ENCODE measurements at regions not wholly inside any gene's neighbourhood (a gene's known extent, or its start where the extent isn't known, plus 50 kb on each side); places are given as distances from the start of the nearest gene placed in this dataset.

- intact Hi-C loops (cut with micrococcal nuclease), result no loop called here
- H3K9me3 ChIP-seq (replicated peaks), result peaks cover 5% of the 10 kb centered on the region
- H3K4me1 ChIP-seq, result no peaks in the 10 kb centered on the region
- no peak for DNase-seq
- no peak overlapping the region for H3K4me3 ChIP-seq
- H3K36me3 ChIP-seq, result no peaks in the 10 kb centered on the region
- TF ChIP-seq, protein P1, sequence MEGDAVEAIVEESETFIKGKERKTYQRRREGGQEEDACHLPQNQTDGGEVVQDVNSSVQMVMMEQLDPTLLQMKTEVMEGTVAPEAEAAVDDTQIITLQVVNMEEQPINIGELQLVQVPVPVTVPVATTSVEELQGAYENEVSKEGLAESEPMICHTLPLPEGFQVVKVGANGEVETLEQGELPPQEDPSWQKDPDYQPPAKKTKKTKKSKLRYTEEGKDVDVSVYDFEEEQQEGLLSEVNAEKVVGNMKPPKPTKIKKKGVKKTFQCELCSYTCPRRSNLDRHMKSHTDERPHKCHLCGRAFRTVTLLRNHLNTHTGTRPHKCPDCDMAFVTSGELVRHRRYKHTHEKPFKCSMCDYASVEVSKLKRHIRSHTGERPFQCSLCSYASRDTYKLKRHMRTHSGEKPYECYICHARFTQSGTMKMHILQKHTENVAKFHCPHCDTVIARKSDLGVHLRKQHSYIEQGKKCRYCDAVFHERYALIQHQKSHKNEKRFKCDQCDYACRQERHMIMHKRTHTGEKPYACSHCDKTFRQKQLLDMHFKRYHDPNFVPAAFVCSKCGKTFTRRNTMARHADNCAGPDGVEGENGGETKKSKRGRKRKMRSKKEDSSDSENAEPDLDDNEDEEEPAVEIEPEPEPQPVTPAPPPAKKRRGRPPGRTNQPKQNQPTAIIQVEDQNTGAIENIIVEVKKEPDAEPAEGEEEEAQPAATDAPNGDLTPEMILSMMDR (IDR thresholded peaks at IDR 0.05; ENCODE audit: borderline replicate concordance), result no peak
- H3K27ac ChIP-seq (replicated peaks), result no peak overlapping the region
- H3K27me3 ChIP-seq (ENCODE audit: low read depth), result peaks cover 54% of the 10 kb centered on the region
Measured at GRCh38 chr1:181344091-181344490, 139.2 kb upstream of the CACNA1E start.

- DNase-seq, result no peak
- H3K27me3 ChIP-seq (ENCODE audit: low read depth), result peaks cover 54% of the 10 kb centered on the region
- no peaks in the 10 kb centered on the region for H3K4me1 ChIP-seq
- no peaks in the 10 kb centered on the region for H3K36me3 ChIP-seq
- intact Hi-C loops (cut with micrococcal nuclease), result no loop called here
- no peak overlapping the region for H3K4me3 ChIP-seq
- H3K9me3 ChIP-seq (replicated peaks), result no peaks in the 10 kb centered on the region
- no peak overlapping the region for H3K27ac ChIP-seq (replicated peaks)
- TF ChIP-seq, protein P1 (IDR thresholded peaks at IDR 0.05; ENCODE audit: borderline replicate concordance), result no peak
Measured at GRCh38 chr1:181345146-181345545, 138.2 kb upstream of the CACNA1E start.

DNA sequence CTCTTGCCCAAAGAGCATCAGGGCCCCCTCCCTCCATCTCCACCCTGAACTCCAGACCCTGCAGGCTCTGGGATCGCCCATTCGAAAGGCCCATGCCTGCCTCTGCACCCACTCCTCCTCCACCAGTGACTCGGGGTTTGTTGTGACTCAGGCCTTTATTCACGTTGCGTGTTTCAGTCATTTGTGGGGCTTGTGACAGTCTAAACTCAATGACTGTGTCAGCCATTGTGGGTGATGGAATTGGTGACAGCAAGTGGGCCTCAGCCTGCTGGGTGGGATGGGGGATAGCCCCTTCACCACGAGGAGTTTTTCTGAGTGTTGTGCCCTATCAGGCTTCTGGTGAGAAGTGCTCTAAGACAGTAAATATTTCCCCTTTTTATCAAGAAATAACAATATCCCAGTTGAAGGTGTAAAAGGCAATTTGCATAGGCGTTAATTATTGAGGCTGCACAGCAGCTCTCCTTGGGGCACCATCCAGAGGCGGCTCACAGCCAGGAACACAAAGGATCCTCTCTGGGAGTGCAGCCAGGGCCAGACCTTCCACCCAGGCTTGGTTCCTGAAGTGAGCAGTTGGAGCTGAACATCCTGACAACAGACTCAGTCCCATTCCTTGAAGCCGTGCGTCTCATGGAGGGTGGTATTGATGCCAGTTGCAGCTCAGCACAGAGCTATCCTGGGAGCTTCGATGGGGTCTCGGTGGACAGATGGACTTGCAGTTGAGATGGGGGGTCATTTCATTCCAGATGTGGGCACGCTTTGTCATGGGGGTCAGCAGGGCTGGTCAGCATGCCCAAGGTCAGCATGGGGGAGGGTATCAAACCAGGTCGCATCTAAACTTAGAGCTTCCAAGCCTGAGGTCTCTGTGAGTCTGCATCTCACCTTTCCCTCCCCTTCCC, 135.6 kb upstream of the CACNA1E start:
- H3K4me1 ChIP-seq, result no peaks in the 10 kb centered on the region
- no peaks in the 10 kb centered on the region for H3K9me3 ChIP-seq (replicated peaks)
- peaks cover 35% of the 10 kb centered on the region for H3K27me3 ChIP-seq (ENCODE audit: low read depth)
- TF ChIP-seq, protein P1 (IDR thresholded peaks at IDR 0.05; ENCODE audit: borderline replicate concordance), result no peak
- H3K27ac ChIP-seq (replicated peaks), result no peak overlapping the region
- H3K4me3 ChIP-seq, result no peak overlapping the region
- DNase-seq, result no peak
- H3K36me3 ChIP-seq, result no peaks in the 10 kb centered on the region
- intact Hi-C loops (cut with micrococcal nuclease), result no loop called here

DNA sequence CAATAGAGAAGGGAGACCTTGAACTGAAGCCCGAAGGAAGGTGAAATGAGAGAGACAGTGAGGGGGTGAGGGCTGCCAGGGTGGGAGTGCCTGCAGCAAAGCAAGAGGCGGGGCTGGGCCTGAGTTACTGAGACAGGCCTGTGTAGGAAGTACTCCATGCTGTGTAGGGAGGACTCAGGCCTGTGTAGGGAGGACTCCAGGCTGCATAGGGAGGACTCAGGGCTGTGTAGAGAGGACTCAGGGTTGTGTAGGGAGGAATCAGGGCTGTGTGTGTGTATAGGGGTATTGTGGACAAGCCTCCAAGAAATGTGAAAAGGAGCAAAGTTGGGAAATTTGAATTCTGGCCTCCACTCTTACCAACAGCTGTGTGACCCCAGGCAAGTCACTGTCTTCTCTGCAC, 133.8 kb upstream of the CACNA1E start:
- Histone ChIP-seq H3K36me3 (no peaks in the 10 kb centered on the region), H3K9me3 (replicated peaks) (no peaks in the 10 kb centered on the region), H3K4me1 (no peaks in the 10 kb centered on the region), H3K4me3 (no peak overlapping the region), H3K27ac (replicated peaks) (no peak overlapping the region), H3K27me3 (ENCODE audit: low read depth) (peaks cover 18% of the 10 kb centered on the region)
- DNase-seq, result no peak
- intact Hi-C loops (cut with micrococcal nuclease), result no loop called here
- TF ChIP-seq, protein P1 (IDR thresholded peaks at IDR 0.05; ENCODE audit: borderline replicate concordance), result no peak

DNA sequence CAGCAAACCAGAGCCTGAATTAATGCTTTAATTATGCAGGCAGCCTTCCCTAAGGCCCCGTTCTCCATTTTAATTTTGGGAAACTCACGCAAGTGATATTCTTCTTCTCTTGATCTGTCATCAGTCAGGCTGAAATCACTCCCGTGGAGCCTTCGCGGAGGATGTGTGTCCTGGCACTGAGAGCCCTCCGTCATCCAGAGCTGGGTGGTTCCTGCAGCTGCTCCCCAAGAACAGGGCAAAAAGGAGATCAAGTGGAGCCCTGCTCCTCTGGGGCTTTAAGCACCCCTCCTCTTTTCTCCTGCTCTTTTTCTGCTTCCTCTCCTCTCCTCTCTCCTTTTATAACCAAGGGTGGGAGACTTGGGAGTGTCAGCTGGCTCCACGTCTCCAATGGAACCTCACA, 133.2 kb upstream of the CACNA1E start:
- no peaks in the 10 kb centered on the region for H3K36me3 ChIP-seq
- H3K4me3 ChIP-seq, result no peak overlapping the region
- peaks cover 12% of the 10 kb centered on the region for H3K27me3 ChIP-seq (ENCODE audit: low read depth)
- intact Hi-C loops (cut with micrococcal nuclease), result no loop called here
- H3K27ac ChIP-seq (replicated peaks), result no peak overlapping the region
- TF ChIP-seq, protein P1 (IDR thresholded peaks at IDR 0.05; ENCODE audit: borderline replicate concordance), result no peak
- H3K4me1 ChIP-seq, result no peaks in the 10 kb centered on the region
- no peak for DNase-seq
- no peaks in the 10 kb centered on the region for H3K9me3 ChIP-seq (replicated peaks)
